Osteoblast (primary cell): ENCODE measurements at regions not wholly inside any gene's neighbourhood (a gene's known extent, or its start where the extent isn't known, plus 50 kb on each side); places are given as distances from the start of the nearest gene placed in this dataset.

Source experiments
- DNase-seq: peaks from one replicate; pipeline ENCODE4 v3.0.0; 2011; ENCODE audit warnings: low spot score, mixed read lengths; ENCODE audit not compliant: insufficient read length; ENCODE audit errors: missing footprints
- H2AFZ ChIP-seq: 2 replicates; pipeline ENCODE4 v1.6.0; 2011; ENCODE audit warnings: mild to moderate bottlenecking, low read length
- H3K27ac ChIP-seq: 2 replicates; pipeline ENCODE4 v1.5.1; 2011; ENCODE audit warnings: mild to moderate bottlenecking, low read depth, low read length, moderate library complexity
- H3K27me3 ChIP-seq: 2 replicates; pipeline ENCODE4 v1.6.0; 2012; ENCODE audit warnings: mild to moderate bottlenecking, control low read depth, inconsistent platforms, low read length, moderate library complexity; ENCODE audit not compliant: insufficient read depth
- H3K36me3 ChIP-seq: 2 replicates; pipeline ENCODE4 v1.5.1; 2011; ENCODE audit warnings: mild to moderate bottlenecking, low read length, control low read depth, moderate library complexity; ENCODE audit not compliant: insufficient read depth
- H3K4me1 ChIP-seq: 2 replicates; pipeline ENCODE4 v1.5.1; 2011; ENCODE audit warnings: mild to moderate bottlenecking, low read length, control low read depth, moderate library complexity; ENCODE audit not compliant: insufficient read depth
- H3K4me2 ChIP-seq: 2 replicates; pipeline ENCODE4 v1.6.0; 2011; ENCODE audit warnings: mild to moderate bottlenecking, low read length; ENCODE audit not compliant: insufficient read depth
- H3K4me3 ChIP-seq: fragments of 200-600 bp; sonication (generic); 3 replicates; pipeline ENCODE4 v1.5.1; 2012; ENCODE audit warnings: mild to moderate bottlenecking, low read length, inconsistent platforms; ENCODE audit not compliant: insufficient read depth
- H3K79me2 ChIP-seq: 2 replicates; pipeline ENCODE4 v1.6.0; 2012; ENCODE audit warnings: mild to moderate bottlenecking, low read length, control low read depth, inconsistent platforms; ENCODE audit not compliant: insufficient read depth
- H3K9me3 ChIP-seq: 2 replicates; pipeline ENCODE4 v1.5.1; 2011; ENCODE audit warnings: low read depth, low read length, control low read depth
- H4K20me1 ChIP-seq: 2 replicates; pipeline ENCODE4 v1.6.0; 2012; ENCODE audit warnings: mild to moderate bottlenecking, low read length, control low read depth; ENCODE audit not compliant: insufficient read depth
- CTCF ChIP-seq: IDR thresholded peaks from 2 replicates; pipeline ENCODE4 v1.5.1; 2011; ENCODE audit warnings: mild to moderate bottlenecking, low read depth, low read length, moderate library complexity; ENCODE audit errors: extremely low read depth

GRCh38 chr17:79180358-79181005, 105.9 kb downstream of the ENGASE start:
- H3K4me3 ChIP-seq: no peak overlapping the region

GRCh38 chr17:79179334-79179733, 104.7 kb downstream of the ENGASE start:
- no peaks in the 10 kb centered on the region for H3K9me3 ChIP-seq
- H3K36me3 ChIP-seq: no peaks in the 10 kb centered on the region
- no peaks in the 10 kb centered on the region for H4K20me1 ChIP-seq
- DNase-seq: peak; percentile 81
- H3K4me1 ChIP-seq: no peaks in the 10 kb centered on the region
- no peak overlapping the region for H3K4me2 ChIP-seq
- H3K27me3 ChIP-seq: peaks cover 14% of the 10 kb centered on the region
- H3K4me3 ChIP-seq: no peak overlapping the region
- no peak overlapping the region for H2AFZ ChIP-seq
- no peaks in the 10 kb centered on the region for H3K79me2 ChIP-seq
- TF ChIP-seq CTCF: no peak
- no peak overlapping the region for H3K27ac ChIP-seq

More at GRCh38 chr17:79180358-79181005, 105.9 kb downstream of the ENGASE start:
- Histone ChIP-seq H2AFZ (no peak overlapping the region), H3K4me1 (no peaks in the 10 kb centered on the region), H3K4me2 (no peak overlapping the region), H3K9me3 (no peaks in the 10 kb centered on the region), H3K27me3 (peaks cover 20% of the 10 kb centered on the region), H3K36me3 (no peaks in the 10 kb centered on the region), H3K79me2 (no peaks in the 10 kb centered on the region), H3K27ac (no peak overlapping the region), H4K20me1 (no peaks in the 10 kb centered on the region)
- no peak for DNase-seq
- TF ChIP-seq CTCF: no peak

- H3K9me3 ChIP-seq: no peaks in the 10 kb centered on the region
- no peak overlapping the region for H2AFZ ChIP-seq
- H3K27ac ChIP-seq: no peak overlapping the region
- DNase-seq: peak; percentile 77
- no peaks in the 10 kb centered on the region for H4K20me1 ChIP-seq
- no peak overlapping the region for H3K4me2 ChIP-seq
- no peaks in the 10 kb centered on the region for H3K36me3 ChIP-seq
- no peaks in the 10 kb centered on the region for H3K4me1 ChIP-seq
- H3K27me3 ChIP-seq: peaks cover 6% of the 10 kb centered on the region
- H3K4me3 ChIP-seq: no peak overlapping the region
- TF ChIP-seq CTCF: no peak
- no peaks in the 10 kb centered on the region for H3K79me2 ChIP-seq
Measured at GRCh38 chr17:79177877-79178276, 103.3 kb downstream of the ENGASE start.

GRCh38 chr17:79176792-79177601, 102.4 kb downstream of the ENGASE start:
- H3K79me2 ChIP-seq: no peaks in the 10 kb centered on the region
- H3K36me3 ChIP-seq: no peaks in the 10 kb centered on the region
- H4K20me1 ChIP-seq: no peaks in the 10 kb centered on the region
- H3K4me3 ChIP-seq: no peak overlapping the region
- H2AFZ ChIP-seq: no peak overlapping the region
- no peak for TF ChIP-seq CTCF
- no peak overlapping the region for H3K4me2 ChIP-seq
- H3K27me3 ChIP-seq: peaks cover 6% of the 10 kb centered on the region
- no peak overlapping the region for H3K27ac ChIP-seq
- DNase-seq: peak; percentile 90
- no peaks in the 10 kb centered on the region for H3K9me3 ChIP-seq
- no peaks in the 10 kb centered on the region for H3K4me1 ChIP-seq
